Osteocyte (in vitro differentiated cells): ENCODE measurements at regions not wholly inside any gene's neighbourhood (a gene's known extent, or its start where the extent isn't known, plus 50 kb on each side); places are given as distances from the start of the nearest gene placed in this dataset.

Source experiments
- DNase-seq: peaks from one replicate; pipeline ENCODE4 v3.0.0; 2021; ENCODE audit warnings: mixed read lengths; ENCODE audit not compliant: unreplicated experiment; ENCODE audit errors: extremely low spot score
- H3K27ac Mint-ChIP-seq: one replicate; pipeline ENCODE4 v1.8.0; 2021; ENCODE audit warnings: mild to moderate bottlenecking, mixed read lengths; ENCODE audit not compliant: unreplicated experiment
- H3K27me3 Mint-ChIP-seq: one replicate; pipeline ENCODE4 v1.8.0; 2021; ENCODE audit warnings: mixed read lengths; ENCODE audit not compliant: unreplicated experiment
- H3K36me3 Mint-ChIP-seq: one replicate; pipeline ENCODE4 v1.8.0; 2021; ENCODE audit warnings: mixed read lengths; ENCODE audit not compliant: unreplicated experiment
- H3K4me1 Mint-ChIP-seq: one replicate; pipeline ENCODE4 v1.8.0; 2021; ENCODE audit warnings: mixed read lengths; ENCODE audit not compliant: unreplicated experiment
- H3K4me3 Mint-ChIP-seq: one replicate; pipeline ENCODE4 v1.8.0; 2021; ENCODE audit warnings: mild to moderate bottlenecking, moderate library complexity, mixed read lengths; ENCODE audit not compliant: unreplicated experiment
- H3K9me3 Mint-ChIP-seq: one replicate; pipeline ENCODE4 v1.8.0; 2021; ENCODE audit warnings: mixed read lengths; ENCODE audit not compliant: unreplicated experiment
- CTCF ChIP-seq: fragments of 200-600 bp; sonication (generic); IDR thresholded peaks from 2 replicates; pipeline ENCODE4 v1.5.0; 2021; ENCODE audit warnings: antibody characterized with exemption, mild to moderate bottlenecking, moderate library complexity

GRCh38 chr9:34907044-34907443 is 51.0 kb upstream of the PHF24 start:
- DNase-seq = no peak
- Mint-ChIP-seq H3K4me3 (no peak overlapping the region), H3K36me3 (no peaks in the 10 kb centered on the region), H3K27ac (no peak overlapping the region), H3K4me1 (no peaks in the 10 kb centered on the region), H3K27me3 (peaks cover 64% of the 10 kb centered on the region), H3K9me3 (no peaks in the 10 kb centered on the region)
- TF ChIP-seq CTCF = no peak

DNA sequence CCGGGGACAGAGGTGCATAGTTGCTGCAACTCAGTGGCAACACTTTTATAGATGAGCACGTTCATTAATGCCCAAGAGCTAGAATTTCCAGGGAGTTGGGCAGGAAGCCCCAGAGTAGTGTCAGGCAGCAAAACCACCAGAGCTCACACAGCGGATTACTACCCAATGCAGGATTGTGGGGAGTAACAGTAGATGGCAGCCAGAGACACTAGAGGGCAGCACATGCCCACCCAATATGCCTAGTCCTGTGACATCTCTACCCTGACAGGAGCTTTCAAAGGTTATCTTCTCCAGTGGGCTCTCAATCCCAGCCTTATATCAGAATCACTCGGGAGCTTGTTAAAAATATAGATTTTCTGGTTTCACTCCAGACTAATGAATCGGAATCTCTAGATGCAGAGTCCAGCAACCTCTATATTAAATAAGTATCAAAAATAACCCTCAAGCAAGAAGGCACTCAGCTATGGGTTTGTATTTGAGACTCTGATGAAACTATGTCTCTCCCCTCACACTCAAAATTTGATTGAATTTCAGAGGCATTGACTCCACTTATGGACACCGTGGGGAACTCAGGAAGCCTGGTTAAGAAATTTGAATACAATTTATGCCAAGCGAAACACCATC is 58.4 kb upstream of the PHF24 start:
- no peak for DNase-seq
- peak; percentile 90 for TF ChIP-seq CTCF
- H3K36me3 Mint-ChIP-seq = no peaks in the 10 kb centered on the region
- H3K4me3 Mint-ChIP-seq = no peak overlapping the region
- no peaks in the 10 kb centered on the region for H3K9me3 Mint-ChIP-seq
- H3K27ac Mint-ChIP-seq = no peak overlapping the region
- peaks cover 68% of the 10 kb centered on the region for H3K27me3 Mint-ChIP-seq
- no peaks in the 10 kb centered on the region for H3K4me1 Mint-ChIP-seq

GRCh38 chr9:34898846-34899245 is 59.2 kb upstream of the PHF24 start:
- Mint-ChIP-seq H3K27me3 (peaks cover 68% of the 10 kb centered on the region), H3K4me1 (no peaks in the 10 kb centered on the region), H3K36me3 (no peaks in the 10 kb centered on the region), H3K4me3 (no peak overlapping the region), H3K9me3 (no peaks in the 10 kb centered on the region), H3K27ac (no peak overlapping the region)
- TF ChIP-seq CTCF = no peak
- no peak for DNase-seq

- Mint-ChIP-seq H3K27me3 (peaks cover 64% of the 10 kb centered on the region), H3K36me3 (no peaks in the 10 kb centered on the region), H3K4me1 (no peaks in the 10 kb centered on the region), H3K9me3 (no peaks in the 10 kb centered on the region), H3K4me3 (no peak overlapping the region), H3K27ac (no peak overlapping the region)
- no peak for DNase-seq
- TF ChIP-seq CTCF = peak; percentile 14
These were observed 62.0 kb upstream of the PHF24 start for GRCh38 chr9:34896112-34896511.

DNA sequence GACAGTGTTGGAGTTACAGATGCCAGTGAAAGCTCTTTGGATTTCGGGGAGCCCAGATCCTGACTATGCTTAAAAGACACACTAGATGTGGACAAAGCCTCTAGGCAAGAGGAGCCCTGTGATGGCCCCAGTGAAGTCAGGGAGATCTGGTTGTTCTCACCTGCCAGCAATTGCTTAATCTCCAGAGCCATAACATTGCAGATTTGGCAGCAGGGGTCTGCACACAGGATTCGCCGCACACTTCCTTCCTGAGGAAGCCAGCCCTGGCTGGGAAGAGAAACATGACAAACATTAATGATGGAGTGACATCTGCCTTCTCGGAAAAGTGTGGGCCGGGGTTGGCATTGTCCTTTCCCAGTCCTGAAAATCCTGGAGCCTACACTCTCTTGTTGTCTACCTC is 65.2 kb upstream of the PHF24 start:
- Mint-ChIP-seq H3K4me3 (no peak overlapping the region), H3K27ac (no peak overlapping the region), H3K36me3 (no peaks in the 10 kb centered on the region), H3K27me3 (peaks cover 44% of the 10 kb centered on the region), H3K4me1 (no peaks in the 10 kb centered on the region), H3K9me3 (no peaks in the 10 kb centered on the region)
- no peak for DNase-seq
- no peak for TF ChIP-seq CTCF
